Keratinocyte (primary cell): ENCODE measurements at regions not wholly inside any gene's neighbourhood (a gene's known extent, or its start where the extent isn't known, plus 50 kb on each side); places are given as distances from the start of the nearest gene placed in this dataset.

Experiments
- DNase-seq: peaks from one replicate; pipeline ENCODE4 v3.0.0-alpha.2; 2011; ENCODE audit warnings: low read depth, missing footprints, low spot score
- FAIRE-seq: peaks from 2 replicates; lab custom pipeline; 2011; peaks lifted over from hg19 to GRCh38; lab: Jason Lieb, UNC
- H2AFZ ChIP-seq: 2 replicates; pipeline ENCODE4 v1.6.0; 2012; ENCODE audit warnings: low read length, control low read depth, inconsistent platforms; ENCODE audit not compliant: control insufficient read depth
- H3K27ac ChIP-seq: 2 replicates; pipeline ENCODE4 v1.5.1; 2011; ENCODE audit warnings: low read length; ENCODE audit not compliant: control insufficient read depth, insufficient read depth
- H3K27me3 ChIP-seq: 3 replicates; pipeline ENCODE4 v1.6.0; 2011; ENCODE audit warnings: low read length; ENCODE audit not compliant: control insufficient read depth, insufficient read depth; ENCODE audit errors: extremely low read depth
- H3K36me3 ChIP-seq, 2 experiments: 2 replicates in 1 of 2; 3 replicates in 1 of 2; pipeline ENCODE4 v1.5.1; 2011; ENCODE audit warnings: low read length in 2 of 2, mild to moderate bottlenecking in 1 of 2; ENCODE audit not compliant: control insufficient read depth in 2 of 2, insufficient read depth in 2 of 2; ENCODE audit errors: extremely low read depth in 1 of 2
- H3K4me1 ChIP-seq: 3 replicates; pipeline ENCODE4 v1.5.1; 2011; ENCODE audit warnings: low read length; ENCODE audit not compliant: control insufficient read depth, insufficient read depth; ENCODE audit errors: extremely low read depth
- H3K4me2 ChIP-seq: 3 replicates; pipeline ENCODE4 v1.6.0; 2011; ENCODE audit warnings: low read depth, low read length; ENCODE audit not compliant: control insufficient read depth, insufficient read depth; ENCODE audit errors: extremely low read depth
- H3K4me3 ChIP-seq, 3 experiments: fragments of 200-600 bp in 1 of 3; sonication (generic) in 1 of 3; 2 replicates in 2 of 3; 3 replicates in 1 of 3; pipeline ENCODE4 v1.5.1; 2011 to 2016; ENCODE audit warnings: low read length in 3 of 3, mild to moderate bottlenecking in 3 of 3, control low read depth in 2 of 3, inconsistent platforms in 1 of 3, low read depth in 1 of 3, mixed read lengths in 1 of 3, mixed run types in 1 of 3, moderate library complexity in 1 of 3; ENCODE audit not compliant: control insufficient read depth in 2 of 3, insufficient read depth in 2 of 3; ENCODE audit errors: extremely low read depth in 1 of 3
- H3K79me2 ChIP-seq: 2 replicates; pipeline ENCODE4 v1.6.0; 2012; ENCODE audit warnings: low read length; ENCODE audit not compliant: control insufficient read depth, insufficient read depth
- H3K9ac ChIP-seq: 3 replicates; pipeline ENCODE4 v1.6.0; 2011; ENCODE audit warnings: low read length; ENCODE audit not compliant: control insufficient read depth, insufficient read depth; ENCODE audit errors: extremely low read depth
- H3K9me1 ChIP-seq: 3 replicates; pipeline ENCODE4 v1.6.0; 2011; ENCODE audit warnings: low read length; ENCODE audit not compliant: control insufficient read depth, insufficient read depth; ENCODE audit errors: extremely low read depth
- H3K9me3 ChIP-seq: 2 replicates; pipeline ENCODE4 v1.5.1; 2012; ENCODE audit warnings: low read depth, low read length; ENCODE audit not compliant: control insufficient read depth
- H4K20me1 ChIP-seq: 3 replicates; pipeline ENCODE4 v1.6.0; 2011; ENCODE audit warnings: low read length; ENCODE audit not compliant: control insufficient read depth, insufficient read depth; ENCODE audit errors: extremely low read depth
- EZH2 ChIP-seq: IDR thresholded peaks from one replicate; pipeline ENCODE4 v1.6.1; 2012; ENCODE audit warnings: inconsistent platforms, mild to moderate bottlenecking, low read length, moderate library complexity
- dilution Hi-C: fragments of 300-500 bp; cut with MboI; formaldehyde crosslinking; loops from one replicate; pipeline ENCODE4 v1.7.0; 2020; ENCODE audit warnings: low sequenced_read_pairs; ENCODE audit not compliant: extremely low pct_ligation_motif_present
- TF ChIP-seq, protein P1 (sequence below), 3 experiments: IDR thresholded peaks in 1 of 3; conservative IDR thresholded peaks in 1 of 3; optimal IDR thresholded peaks in 1 of 3; 2 replicates in 2 of 3; 3 replicates in 1 of 3; pipeline versions ENCODE3 to v1.5.1; 2011; ENCODE audit warnings: low read length in 3 of 3, mild to moderate bottlenecking in 3 of 3, moderate library complexity in 2 of 3, control low read depth in 1 of 3, inconsistent platforms in 1 of 3; ENCODE audit not compliant: insufficient read depth in 2 of 3; ENCODE audit errors: extremely low read depth in 1 of 3

GRCh38 chr5:136621743-136622142, 256.4 kb upstream of the TRPC7 start:
- Histone ChIP-seq H3K9ac (no peak overlapping the region), H3K4me1 (no peaks in the 10 kb centered on the region), H2AFZ (no peak overlapping the region), H3K9me3 (no peaks in the 10 kb centered on the region), H3K9me1 (no peaks in the 10 kb centered on the region), H3K4me2 (no peak overlapping the region), H3K36me3 (no peaks in the 10 kb centered on the region), H3K27me3 (no peaks in the 10 kb centered on the region), H3K4me3 (no peak overlapping the region), H3K27ac (no peak overlapping the region), H4K20me1 (no peaks in the 10 kb centered on the region), H3K79me2 (no peaks in the 10 kb centered on the region)
- TF ChIP-seq, protein P1, sequence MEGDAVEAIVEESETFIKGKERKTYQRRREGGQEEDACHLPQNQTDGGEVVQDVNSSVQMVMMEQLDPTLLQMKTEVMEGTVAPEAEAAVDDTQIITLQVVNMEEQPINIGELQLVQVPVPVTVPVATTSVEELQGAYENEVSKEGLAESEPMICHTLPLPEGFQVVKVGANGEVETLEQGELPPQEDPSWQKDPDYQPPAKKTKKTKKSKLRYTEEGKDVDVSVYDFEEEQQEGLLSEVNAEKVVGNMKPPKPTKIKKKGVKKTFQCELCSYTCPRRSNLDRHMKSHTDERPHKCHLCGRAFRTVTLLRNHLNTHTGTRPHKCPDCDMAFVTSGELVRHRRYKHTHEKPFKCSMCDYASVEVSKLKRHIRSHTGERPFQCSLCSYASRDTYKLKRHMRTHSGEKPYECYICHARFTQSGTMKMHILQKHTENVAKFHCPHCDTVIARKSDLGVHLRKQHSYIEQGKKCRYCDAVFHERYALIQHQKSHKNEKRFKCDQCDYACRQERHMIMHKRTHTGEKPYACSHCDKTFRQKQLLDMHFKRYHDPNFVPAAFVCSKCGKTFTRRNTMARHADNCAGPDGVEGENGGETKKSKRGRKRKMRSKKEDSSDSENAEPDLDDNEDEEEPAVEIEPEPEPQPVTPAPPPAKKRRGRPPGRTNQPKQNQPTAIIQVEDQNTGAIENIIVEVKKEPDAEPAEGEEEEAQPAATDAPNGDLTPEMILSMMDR (optimal IDR thresholded peaks at IDR 0.05 in 1 of 3, IDR thresholded peaks at IDR 0.05 in 1 of 3, conservative IDR thresholded peaks at IDR 0.05 in 1 of 3; ENCODE audit: extremely low read depth in 1 of 3, insufficient read depth in 2 of 3, low read length in 3 of 3): no peak
- TF ChIP-seq EZH2: no peak
- FAIRE-seq (peak; percentile 20), DNase-seq (no peak)
- dilution Hi-C loops: no loop called here

DNA sequence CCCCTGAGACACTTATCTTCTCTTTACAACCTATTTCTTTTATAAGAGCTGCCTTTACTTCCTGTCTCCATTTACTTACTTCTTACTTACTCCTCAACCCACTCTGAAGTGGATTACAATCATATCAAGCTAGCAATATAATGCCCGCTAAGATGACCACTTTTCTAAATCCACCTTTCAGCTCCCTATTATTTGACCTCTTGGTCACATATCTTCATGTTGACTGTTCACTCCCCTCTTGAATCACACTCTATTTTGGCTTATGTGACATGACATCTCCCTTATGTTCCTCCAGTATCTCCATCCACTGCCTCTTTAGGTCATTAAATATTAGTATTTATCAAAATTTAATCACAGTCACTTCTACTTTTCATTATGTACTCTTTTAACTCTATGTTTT, 255.3 kb upstream of the TRPC7 start:
- no peaks in the 10 kb centered on the region for H4K20me1 ChIP-seq
- H3K4me3 ChIP-seq: no peak overlapping the region
- H3K9me1 ChIP-seq: no peaks in the 10 kb centered on the region
- no peak for DNase-seq
- TF ChIP-seq, protein P1 (optimal IDR thresholded peaks at IDR 0.05 in 1 of 3, IDR thresholded peaks at IDR 0.05 in 1 of 3, conservative IDR thresholded peaks at IDR 0.05 in 1 of 3; ENCODE audit: extremely low read depth in 1 of 3, insufficient read depth in 2 of 3, low read length in 3 of 3): no peak
- no peak for TF ChIP-seq EZH2
- H3K9me3 ChIP-seq: no peaks in the 10 kb centered on the region
- H3K36me3 ChIP-seq: no peaks in the 10 kb centered on the region
- no peak overlapping the region for H3K9ac ChIP-seq
- FAIRE-seq: no peak
- dilution Hi-C loops: no loop called here
- no peak overlapping the region for H2AFZ ChIP-seq
- H3K27ac ChIP-seq: no peak overlapping the region
- no peaks in the 10 kb centered on the region for H3K4me1 ChIP-seq
- no peaks in the 10 kb centered on the region for H3K27me3 ChIP-seq
- H3K79me2 ChIP-seq: no peaks in the 10 kb centered on the region
- H3K4me2 ChIP-seq: no peak overlapping the region
